Fibroblast of lung (primary cell): ENCODE measurements at regions not wholly inside any gene's neighbourhood (a gene's known extent, or its start where the extent isn't known, plus 50 kb on each side); places are given as distances from the start of the nearest gene placed in this dataset.

Source experiments
- DNase-seq, 2 donors: peaks; one replicate each; pipeline versions ENCODE4 v3.0.0 to v3.0.0-alpha.2; 2010; ENCODE audit warnings: low read depth in 2 of 2
- H2AFZ ChIP-seq: 2 replicates; pipeline ENCODE4 v1.5.1; 2012; ENCODE audit warnings: low read length, control low read depth, inconsistent platforms
- H3K27ac ChIP-seq: 2 replicates; pipeline ENCODE4 v1.5.1; 2011; ENCODE audit warnings: low read length, control low read depth; ENCODE audit not compliant: insufficient read depth
- H3K27me3 ChIP-seq: 2 replicates; pipeline ENCODE4 v1.5.1; 2011; ENCODE audit warnings: mild to moderate bottlenecking, low read length; ENCODE audit not compliant: control insufficient read depth, insufficient read depth
- H3K36me3 ChIP-seq: 2 replicates; pipeline ENCODE4 v1.5.1; 2011; ENCODE audit warnings: low read length; ENCODE audit not compliant: control insufficient read depth, insufficient read depth
- H3K4me1 ChIP-seq: 2 replicates; pipeline ENCODE4 v1.5.1; 2011; ENCODE audit warnings: low read length; ENCODE audit not compliant: control insufficient read depth, insufficient read depth; ENCODE audit errors: extremely low read depth
- H3K4me2 ChIP-seq: 2 replicates; pipeline ENCODE4 v1.5.1; 2011; ENCODE audit warnings: low read length, control low read depth; ENCODE audit not compliant: insufficient read depth; ENCODE audit errors: extremely low read depth
- H3K4me3 ChIP-seq, 4 experiments: fragments of 200-600 bp in 1 of 4; sonication (generic) in 1 of 4; replicated peaks in 1 of 4; 2 replicates each; pipeline ENCODE4 v1.5.1; 2011 to 2016; ENCODE audit warnings: low read length in 4 of 4, low read depth in 3 of 4, mild to moderate bottlenecking in 3 of 4, control low read depth in 2 of 4, inconsistent platforms in 1 of 4, mixed read lengths in 1 of 4; ENCODE audit not compliant: insufficient read depth in 1 of 4; ENCODE audit errors: control extremely low read depth in 1 of 4
- H3K79me2 ChIP-seq: 2 replicates; pipeline ENCODE4 v1.5.1; 2012; ENCODE audit warnings: mild to moderate bottlenecking, low read length, inconsistent platforms; ENCODE audit not compliant: control insufficient read depth, insufficient read depth
- H3K9ac ChIP-seq: 2 replicates; pipeline ENCODE4 v1.5.1; 2011; ENCODE audit warnings: mild to moderate bottlenecking, low read length, control low read depth; ENCODE audit not compliant: insufficient read depth
- H3K9me3 ChIP-seq: 2 replicates; pipeline ENCODE4 v1.5.1; 2012; ENCODE audit warnings: low read depth, low read length; ENCODE audit not compliant: control insufficient read depth, insufficient read depth
- H4K20me1 ChIP-seq: 2 replicates; pipeline ENCODE4 v1.5.1; 2011; ENCODE audit warnings: low read length; ENCODE audit not compliant: control insufficient read depth, insufficient read depth; ENCODE audit errors: extremely low read depth
- EZH2 ChIP-seq: IDR thresholded peaks from 2 replicates; pipeline ENCODE4 v1.5.1; 2012; ENCODE audit warnings: low read length, control low read depth, mild to moderate bottlenecking; ENCODE audit errors: missing control alignments
- TF ChIP-seq, protein P1 (sequence below), 2 donors: IDR thresholded peaks in 1 of 2; conservative IDR thresholded peaks in 1 of 2; 1 replicate in 1 of 2; 2 replicates in 1 of 2; pipeline ENCODE4 v1.5.1; 2011 to 2012; ENCODE audit warnings: low read length in 2 of 2, control low read depth in 1 of 2, inconsistent platforms in 1 of 2, low read depth in 1 of 2, mild to moderate bottlenecking in 1 of 2

GRCh38 chr16:54707813-54708212 is 222.9 kb upstream of the IRX5 start:
- no peak for DNase-seq
- H3K27me3 ChIP-seq = no peaks in the 10 kb centered on the region
- H3K36me3 ChIP-seq = no peaks in the 10 kb centered on the region
- H3K4me1 ChIP-seq = no peaks in the 10 kb centered on the region
- no peak overlapping the region for H3K4me3 ChIP-seq
- no peaks in the 10 kb centered on the region for H3K79me2 ChIP-seq
- no peak overlapping the region for H3K4me2 ChIP-seq
- no peak for TF ChIP-seq EZH2
- TF ChIP-seq, protein P1, sequence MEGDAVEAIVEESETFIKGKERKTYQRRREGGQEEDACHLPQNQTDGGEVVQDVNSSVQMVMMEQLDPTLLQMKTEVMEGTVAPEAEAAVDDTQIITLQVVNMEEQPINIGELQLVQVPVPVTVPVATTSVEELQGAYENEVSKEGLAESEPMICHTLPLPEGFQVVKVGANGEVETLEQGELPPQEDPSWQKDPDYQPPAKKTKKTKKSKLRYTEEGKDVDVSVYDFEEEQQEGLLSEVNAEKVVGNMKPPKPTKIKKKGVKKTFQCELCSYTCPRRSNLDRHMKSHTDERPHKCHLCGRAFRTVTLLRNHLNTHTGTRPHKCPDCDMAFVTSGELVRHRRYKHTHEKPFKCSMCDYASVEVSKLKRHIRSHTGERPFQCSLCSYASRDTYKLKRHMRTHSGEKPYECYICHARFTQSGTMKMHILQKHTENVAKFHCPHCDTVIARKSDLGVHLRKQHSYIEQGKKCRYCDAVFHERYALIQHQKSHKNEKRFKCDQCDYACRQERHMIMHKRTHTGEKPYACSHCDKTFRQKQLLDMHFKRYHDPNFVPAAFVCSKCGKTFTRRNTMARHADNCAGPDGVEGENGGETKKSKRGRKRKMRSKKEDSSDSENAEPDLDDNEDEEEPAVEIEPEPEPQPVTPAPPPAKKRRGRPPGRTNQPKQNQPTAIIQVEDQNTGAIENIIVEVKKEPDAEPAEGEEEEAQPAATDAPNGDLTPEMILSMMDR (conservative IDR thresholded peaks at IDR 0.05 in 1 of 2, IDR thresholded peaks at IDR 0.05 in 1 of 2; ENCODE audit: low read depth in 1 of 2, low read length in 2 of 2) = no peak
- no peaks in the 10 kb centered on the region for H4K20me1 ChIP-seq
- H3K9ac ChIP-seq = no peak overlapping the region
- H3K27ac ChIP-seq = no peak overlapping the region
- H2AFZ ChIP-seq = no peak overlapping the region
- H3K9me3 ChIP-seq = no peaks in the 10 kb centered on the region

DNA sequence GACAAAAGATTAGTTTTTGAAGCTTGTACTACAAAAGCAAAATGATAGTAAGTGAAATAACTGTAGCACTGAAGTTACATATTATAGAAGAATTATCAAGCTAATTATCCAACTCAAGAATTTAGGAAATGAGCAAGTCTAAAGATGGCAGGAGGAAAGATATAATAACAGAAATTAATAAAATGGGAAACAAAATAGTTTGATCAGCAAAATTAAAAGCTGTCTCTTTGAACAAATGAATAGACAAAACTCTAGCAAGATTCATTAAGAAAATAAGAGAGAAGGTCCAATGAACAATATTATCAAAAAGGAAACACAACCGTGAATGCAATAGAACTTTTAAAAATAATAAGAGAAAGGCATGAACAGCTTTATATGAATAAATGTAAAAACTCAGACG is 224.3 kb upstream of the IRX5 start:
- Histone ChIP-seq H3K27ac (no peak overlapping the region), H3K4me1 (no peaks in the 10 kb centered on the region), H3K27me3 (no peaks in the 10 kb centered on the region), H3K9me3 (no peaks in the 10 kb centered on the region), H2AFZ (no peak overlapping the region), H3K79me2 (no peaks in the 10 kb centered on the region), H3K4me2 (no peak overlapping the region), H3K36me3 (no peaks in the 10 kb centered on the region), H4K20me1 (no peaks in the 10 kb centered on the region), H3K9ac (no peak overlapping the region), H3K4me3 (no peak overlapping the region)
- TF ChIP-seq, protein P1 (conservative IDR thresholded peaks at IDR 0.05 in 1 of 2, IDR thresholded peaks at IDR 0.05 in 1 of 2; ENCODE audit: low read depth in 1 of 2, low read length in 2 of 2) = no peak
- no peak for TF ChIP-seq EZH2
- DNase-seq = no peak

DNA sequence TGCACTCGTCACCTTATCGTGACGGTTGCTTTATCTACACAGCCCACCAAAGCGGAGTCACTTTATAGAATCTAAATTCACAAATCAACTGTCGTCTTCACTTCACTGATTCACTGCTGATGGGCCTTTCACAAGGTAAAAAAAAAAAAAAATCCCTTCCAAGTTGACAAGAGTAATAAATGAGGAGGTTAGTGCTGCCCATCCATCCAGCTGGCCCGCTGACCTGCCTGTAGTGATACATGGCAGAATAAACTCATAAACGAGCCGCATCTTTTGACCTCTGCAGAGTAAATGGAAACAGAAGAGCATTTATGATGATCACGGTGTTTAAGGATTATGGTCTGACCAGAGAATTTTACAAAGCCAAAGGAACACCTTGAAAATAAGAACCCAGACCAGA is 227.3 kb upstream of the IRX5 start:
- DNase-seq = no peak
- Histone ChIP-seq H3K79me2 (no peaks in the 10 kb centered on the region), H3K36me3 (no peaks in the 10 kb centered on the region), H3K4me1 (no peaks in the 10 kb centered on the region), H3K9me3 (no peaks in the 10 kb centered on the region), H3K4me2 (no peak overlapping the region), H3K4me3 (no peak overlapping the region), H3K9ac (no peak overlapping the region), H3K27ac (no peak overlapping the region), H3K27me3 (no peaks in the 10 kb centered on the region), H2AFZ (no peak overlapping the region), H4K20me1 (no peaks in the 10 kb centered on the region)
- TF ChIP-seq EZH2 = no peak
- TF ChIP-seq, protein P1 (conservative IDR thresholded peaks at IDR 0.05 in 1 of 2, IDR thresholded peaks at IDR 0.05 in 1 of 2; ENCODE audit: low read depth in 1 of 2, low read length in 2 of 2) = no peak
